ENCODE measurements at regions not wholly inside any gene's neighbourhood (a gene's known extent, or its start where the extent isn't known, plus 50 kb on each side); places are given as distances from the start of the nearest gene placed in this dataset.

DNA sequence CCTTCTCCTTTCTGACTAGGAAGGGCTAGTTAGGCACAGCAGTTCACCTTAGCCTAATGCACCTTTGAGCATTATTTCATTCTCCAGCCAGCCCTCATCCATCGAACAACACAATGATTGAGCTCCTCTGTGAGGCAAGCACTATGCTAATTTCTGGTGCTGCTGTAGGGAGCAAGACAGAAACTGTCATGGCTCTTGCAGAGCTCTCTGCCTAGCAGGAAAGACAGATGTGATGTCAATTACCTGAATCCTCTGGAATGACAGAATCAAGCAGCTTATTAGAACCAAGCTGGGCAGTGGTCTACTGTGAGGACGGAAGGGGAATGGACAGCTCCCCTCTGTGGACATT, 256.1 kb upstream of the NOCT start:
- Histone ChIP-seq H3K4me1 (ENCODE audit: control insufficient read depth in 5 of 5, insufficient read depth in 5 of 5, low read length in 5 of 5) (no peaks in the 10 kb centered on the region), H3K9ac (ENCODE audit: insufficient read depth in 1 of 2, low read length in 2 of 2) (no peak overlapping the region), H3K27me3 (ENCODE audit: control insufficient read depth in 3 of 3, insufficient read depth in 3 of 3, low read length in 2 of 3) (no peaks in the 10 kb centered on the region), H3K4me3 (no peak overlapping the region), H3K27ac (ENCODE audit: low read depth in 1 of 2, low read length in 1 of 2) (no peak overlapping the region), H3K9me3 (ENCODE audit: control insufficient read depth in 4 of 4, insufficient read depth in 3 of 4, low read length in 3 of 4) (no peaks in the 10 kb centered on the region), H3K36me3 (ENCODE audit: control insufficient read depth in 4 of 4, insufficient read depth in 4 of 4, low read length in 4 of 4) (no peaks in the 10 kb centered on the region)
- 87 to 89% methylated on average over 2 of the region's 2 CpGs for WGBS, 2 donors
- ATAC-seq (ENCODE audit: insufficient read depth, low FRiP score) (no peak), DNase-seq (no peak)
- TF ChIP-seq, protein P1, sequence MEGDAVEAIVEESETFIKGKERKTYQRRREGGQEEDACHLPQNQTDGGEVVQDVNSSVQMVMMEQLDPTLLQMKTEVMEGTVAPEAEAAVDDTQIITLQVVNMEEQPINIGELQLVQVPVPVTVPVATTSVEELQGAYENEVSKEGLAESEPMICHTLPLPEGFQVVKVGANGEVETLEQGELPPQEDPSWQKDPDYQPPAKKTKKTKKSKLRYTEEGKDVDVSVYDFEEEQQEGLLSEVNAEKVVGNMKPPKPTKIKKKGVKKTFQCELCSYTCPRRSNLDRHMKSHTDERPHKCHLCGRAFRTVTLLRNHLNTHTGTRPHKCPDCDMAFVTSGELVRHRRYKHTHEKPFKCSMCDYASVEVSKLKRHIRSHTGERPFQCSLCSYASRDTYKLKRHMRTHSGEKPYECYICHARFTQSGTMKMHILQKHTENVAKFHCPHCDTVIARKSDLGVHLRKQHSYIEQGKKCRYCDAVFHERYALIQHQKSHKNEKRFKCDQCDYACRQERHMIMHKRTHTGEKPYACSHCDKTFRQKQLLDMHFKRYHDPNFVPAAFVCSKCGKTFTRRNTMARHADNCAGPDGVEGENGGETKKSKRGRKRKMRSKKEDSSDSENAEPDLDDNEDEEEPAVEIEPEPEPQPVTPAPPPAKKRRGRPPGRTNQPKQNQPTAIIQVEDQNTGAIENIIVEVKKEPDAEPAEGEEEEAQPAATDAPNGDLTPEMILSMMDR (IDR thresholded peaks at IDR 0.05; ENCODE audit: control extremely low read depth, extremely low read depth): no peak

DNA sequence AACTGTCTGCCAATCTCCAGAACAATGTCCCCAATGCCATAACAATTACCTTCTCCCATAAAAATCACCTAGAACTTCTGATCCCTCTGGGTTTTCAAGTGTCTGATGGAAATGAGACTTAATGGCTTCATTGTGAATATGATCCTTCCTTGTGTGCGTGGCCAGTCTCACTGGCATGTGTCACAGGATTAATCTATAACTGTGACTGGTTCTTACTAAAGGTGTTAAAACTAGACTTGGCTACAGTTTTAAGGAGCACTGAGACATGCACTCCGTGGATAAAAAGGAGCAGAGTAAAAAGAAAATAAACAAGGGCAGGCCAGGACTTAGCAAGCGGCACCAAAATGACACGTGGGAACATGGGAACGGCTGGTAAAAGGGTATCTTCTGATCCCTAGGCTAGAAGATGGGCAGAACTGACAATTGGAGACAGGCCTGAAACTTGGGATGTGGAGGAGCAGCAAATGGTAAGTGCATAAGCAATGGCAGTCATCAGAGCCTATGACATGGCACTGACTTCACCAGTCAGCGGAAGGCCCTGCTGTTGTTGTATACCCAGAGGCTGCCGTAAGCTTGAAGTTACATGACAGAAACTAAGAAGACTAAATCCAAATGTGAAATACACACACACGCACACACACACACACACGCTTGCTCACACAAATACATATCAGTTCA, 256.6 kb upstream of the NOCT start:
- H3K36me3 ChIP-seq (ENCODE audit: control insufficient read depth in 4 of 4, insufficient read depth in 4 of 4, low read length in 4 of 4): no peaks in the 10 kb centered on the region
- H3K9ac ChIP-seq (ENCODE audit: insufficient read depth in 1 of 2, low read length in 2 of 2): no peak overlapping the region
- DNase-seq (no peak), ATAC-seq (ENCODE audit: insufficient read depth, low FRiP score) (no peak)
- TF ChIP-seq, protein P1 (IDR thresholded peaks at IDR 0.05; ENCODE audit: control extremely low read depth, extremely low read depth): no peak
- H3K9me3 ChIP-seq (ENCODE audit: control insufficient read depth in 4 of 4, insufficient read depth in 3 of 4, low read length in 3 of 4): no peaks in the 10 kb centered on the region
- no peaks in the 10 kb centered on the region for H3K4me1 ChIP-seq (ENCODE audit: control insufficient read depth in 5 of 5, insufficient read depth in 5 of 5, low read length in 5 of 5)
- no peaks in the 10 kb centered on the region for H3K27me3 ChIP-seq (ENCODE audit: control insufficient read depth in 3 of 3, insufficient read depth in 3 of 3, low read length in 2 of 3)
- H3K27ac ChIP-seq (ENCODE audit: low read depth in 1 of 2, low read length in 1 of 2): no peak overlapping the region
- WGBS, 2 donors: 89 to 91% methylated on average over 9 of the region's 9 CpGs
- no peak overlapping the region for H3K4me3 ChIP-seq

GRCh38 chr4:138758196-138758595, 257.4 kb upstream of the NOCT start:
- no peak overlapping the region for H3K9ac ChIP-seq (ENCODE audit: insufficient read depth in 1 of 2, low read length in 2 of 2)
- no peak for ATAC-seq (ENCODE audit: insufficient read depth, low FRiP score)
- no peaks in the 10 kb centered on the region for H3K4me1 ChIP-seq (ENCODE audit: control insufficient read depth in 5 of 5, insufficient read depth in 5 of 5, low read length in 5 of 5)
- H3K27me3 ChIP-seq (ENCODE audit: control insufficient read depth in 3 of 3, insufficient read depth in 3 of 3, low read length in 2 of 3): no peaks in the 10 kb centered on the region
- no peaks in the 10 kb centered on the region for H3K36me3 ChIP-seq (ENCODE audit: control insufficient read depth in 4 of 4, insufficient read depth in 4 of 4, low read length in 4 of 4)
- H3K9me3 ChIP-seq (ENCODE audit: control insufficient read depth in 4 of 4, insufficient read depth in 3 of 4, low read length in 3 of 4): no peaks in the 10 kb centered on the region
- TF ChIP-seq, protein P1 (IDR thresholded peaks at IDR 0.05; ENCODE audit: control extremely low read depth, extremely low read depth): no peak
- DNase-seq: no peak
- 91 to 92% methylated on average over 5 of the region's 5 CpGs for WGBS, 2 donors
- H3K4me3 ChIP-seq: no peak overlapping the region
- no peak overlapping the region for H3K27ac ChIP-seq (ENCODE audit: low read depth in 1 of 2, low read length in 1 of 2)

DNA sequence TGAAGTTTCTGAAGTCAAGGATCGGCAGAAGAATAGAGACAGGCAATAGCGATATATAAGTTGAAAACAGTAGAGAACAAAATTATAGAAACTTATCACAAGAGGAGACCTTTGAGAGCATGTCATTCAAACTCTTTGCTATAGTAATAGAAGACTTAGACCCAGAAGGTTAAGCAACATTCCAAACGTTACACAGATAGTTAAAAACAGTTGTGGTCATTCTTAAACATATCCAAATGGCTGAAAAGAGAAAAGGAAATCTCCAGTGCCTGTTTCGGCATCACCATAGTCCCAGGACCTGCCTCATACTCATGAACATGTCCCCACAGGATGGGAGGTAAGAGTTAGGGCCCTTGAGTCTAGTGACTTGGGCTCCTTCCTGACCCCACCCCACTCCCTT, 258.1 kb upstream of the NOCT start:
- no peaks in the 10 kb centered on the region for H3K27me3 ChIP-seq (ENCODE audit: control insufficient read depth in 3 of 3, insufficient read depth in 3 of 3, low read length in 2 of 3)
- WGBS, 2 donors: 88 to 90% methylated on average over 4 of the region's 4 CpGs
- no peak overlapping the region for H3K4me3 ChIP-seq
- H3K9me3 ChIP-seq (ENCODE audit: control insufficient read depth in 4 of 4, insufficient read depth in 3 of 4, low read length in 3 of 4): no peaks in the 10 kb centered on the region
- no peak overlapping the region for H3K27ac ChIP-seq (ENCODE audit: low read depth in 1 of 2, low read length in 1 of 2)
- H3K4me1 ChIP-seq (ENCODE audit: control insufficient read depth in 5 of 5, insufficient read depth in 5 of 5, low read length in 5 of 5): no peaks in the 10 kb centered on the region
- TF ChIP-seq, protein P1 (IDR thresholded peaks at IDR 0.05; ENCODE audit: control extremely low read depth, extremely low read depth): no peak
- no peaks in the 10 kb centered on the region for H3K36me3 ChIP-seq (ENCODE audit: control insufficient read depth in 4 of 4, insufficient read depth in 4 of 4, low read length in 4 of 4)
- ATAC-seq (ENCODE audit: insufficient read depth, low FRiP score) (no peak), DNase-seq (no peak)
- no peak overlapping the region for H3K9ac ChIP-seq (ENCODE audit: insufficient read depth in 1 of 2, low read length in 2 of 2)
